NB4 (cell line): ENCODE measurements at regions not wholly inside any gene's neighbourhood (a gene's known extent, or its start where the extent isn't known, plus 50 kb on each side); places are given as distances from the start of the nearest gene placed in this dataset.
"Not testable (repeated sequence)": the region's sequence is repeated elsewhere in the genome, so short reads cannot be mapped to it uniquely, and the experiment has no call there.

Experiments used
- DNase-seq: peaks from one replicate; pipeline ENCODE4 v3.0.0; 2010; ENCODE audit warnings: low read depth
- H3K4me3 ChIP-seq: one replicate; pipeline ENCODE4 v1.5.1; 2011; ENCODE audit warnings: mild to moderate bottlenecking, low read depth, low read length, moderate library complexity
- CTCF ChIP-seq: IDR thresholded peaks from one replicate; pipeline ENCODE4 v1.5.1; 2012; ENCODE audit warnings: low read depth, low read length
- MAX ChIP-seq: IDR thresholded peaks from 2 replicates; pipeline ENCODE4 v1.6.1; 2011; ENCODE audit warnings: low read depth, low read length
- MYC ChIP-seq: IDR thresholded peaks from 2 replicates; pipeline ENCODE4 v1.6.1; 2011; ENCODE audit warnings: low read depth, low read length
- POLR2A ChIP-seq: IDR thresholded peaks from 2 replicates; pipeline ENCODE4 v1.6.1; 2011; ENCODE audit warnings: mild to moderate bottlenecking; ENCODE audit not compliant: insufficient read length; ENCODE audit errors: extremely low read depth

GRCh38 chr16:13631916-13632315, 288.0 kb upstream of the ERCC4 start:
- no peak for DNase-seq
- H3K4me3 ChIP-seq, result no peak overlapping the region
- TF ChIP-seq MYC, result no peak

- DNase-seq, H3K4me3 ChIP-seq: not testable (repeated sequence)
These were observed 287.4 kb upstream of the ERCC4 start for GRCh38 chr16:13632504-13632903.

- no peak for DNase-seq
- no peak overlapping the region for H3K4me3 ChIP-seq
- TF ChIP-seq CTCF (no peak), POLR2A (no peak), MYC (no peak), MAX (no peak)
These were observed 286.5 kb upstream of the ERCC4 start for GRCh38 chr16:13633391-13633861.

GRCh38 chr16:13634253-13634652, 285.7 kb upstream of the ERCC4 start:
- TF ChIP-seq MAX (no peak), CTCF (no peak), POLR2A (no peak), MYC (no peak)
- no peak for DNase-seq
- no peak overlapping the region for H3K4me3 ChIP-seq

- no peak overlapping the region for H3K4me3 ChIP-seq
- TF ChIP-seq POLR2A, result no peak
- TF ChIP-seq MYC, result no peak
- TF ChIP-seq MAX, result no peak
- no peak for TF ChIP-seq CTCF
- DNase-seq, result no peak
These were observed 285.0 kb upstream of the ERCC4 start for GRCh38 chr16:13634959-13635358.

- no peak overlapping the region for H3K4me3 ChIP-seq
- DNase-seq, result no peak
- no peak for TF ChIP-seq MAX
- TF ChIP-seq MYC, result no peak
- TF ChIP-seq CTCF, result no peak
- no peak for TF ChIP-seq POLR2A
These were observed 281.7 kb upstream of the ERCC4 start for GRCh38 chr16:13638218-13638617.

GRCh38 chr16:13643412-13643811, 276.5 kb upstream of the ERCC4 start:
- no peak for TF ChIP-seq POLR2A
- no peak for TF ChIP-seq MAX
- TF ChIP-seq MYC, result no peak
- no peak for TF ChIP-seq CTCF
- no peak overlapping the region for H3K4me3 ChIP-seq
- no peak for DNase-seq
